Stomach (tissue), 4 donors: ENCODE measurements at regions not wholly inside any gene's neighbourhood (a gene's known extent, or its start where the extent isn't known, plus 50 kb on each side); places are given as distances from the start of the nearest gene placed in this dataset.

ENCODE experiments used
- EP300 ChIP-seq: sonication (generic); formaldehyde crosslinking; IDR thresholded peaks from one replicate; pipeline ENCODE4 v1.6.1; 2017; ENCODE audit warnings: antibody characterized with exemption
- POLR2AphosphoS5 ChIP-seq, 3 donors: sonication (generic); formaldehyde crosslinking; IDR thresholded peaks; one replicate each; pipeline ENCODE4 v1.6.1; 2016; ENCODE audit warnings: antibody characterized with exemption in 3 of 3

DNA sequence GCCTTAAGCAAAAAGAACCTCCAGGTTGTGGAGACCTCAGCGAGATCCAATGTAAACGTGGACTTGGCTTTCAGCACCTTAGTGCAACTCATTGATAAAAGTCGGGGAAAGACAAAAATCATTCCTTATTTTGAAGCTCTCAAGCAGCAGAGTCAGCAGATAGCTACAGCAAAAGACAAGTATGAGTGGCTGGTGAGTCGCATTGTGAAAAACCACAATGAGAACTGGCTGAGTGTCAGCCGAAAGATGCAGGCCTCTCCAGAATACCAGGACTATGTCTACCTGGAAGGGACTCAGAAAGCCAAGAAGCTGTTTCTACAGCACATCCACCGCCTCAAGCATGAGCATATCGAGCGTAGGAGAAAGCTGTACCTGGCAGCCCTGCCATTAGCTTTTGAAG, 58.5 kb downstream of the ARHGAP35 start:
- TF ChIP-seq POLR2AphosphoS5 (IDR thresholded peaks at IDR 0.05) (no peak), EP300 (no peak)
